Muscle layer of colon (tissue), 2 donors: ENCODE measurements at regions not wholly inside any gene's neighbourhood (a gene's known extent, or its start where the extent isn't known, plus 50 kb on each side); places are given as distances from the start of the nearest gene placed in this dataset.

ENCODE experiments used
- H3K27ac ChIP-seq: one replicate; pipeline ENCODE4 v1.7.0; 2013; ENCODE audit warnings: low read depth, mild to moderate bottlenecking, low read length, moderate library complexity
- H3K27me3 ChIP-seq, 2 donors: one replicate each; pipeline ENCODE4 v1.7.0; 2013; ENCODE audit warnings: low read length in 2 of 2, mild to moderate bottlenecking in 2 of 2; ENCODE audit not compliant: insufficient read depth in 2 of 2, control insufficient read depth in 1 of 2
- H3K36me3 ChIP-seq: one replicate; pipeline ENCODE4 v1.7.0; 2013; ENCODE audit warnings: mild to moderate bottlenecking, low read length; ENCODE audit not compliant: insufficient read depth
- H3K4me1 ChIP-seq: one replicate; pipeline ENCODE4 v1.7.0; 2013; ENCODE audit warnings: mild to moderate bottlenecking, low read length; ENCODE audit not compliant: insufficient read depth
- H3K4me3 ChIP-seq, 2 donors: one replicate each; pipeline ENCODE4 v1.7.0; 2013; ENCODE audit warnings: low read length in 2 of 2, low read depth in 1 of 2, mild to moderate bottlenecking in 1 of 2, moderate library complexity in 1 of 2
- H3K9ac ChIP-seq: one replicate; pipeline ENCODE4 v1.7.0; 2013; ENCODE audit warnings: low read length
- H3K9me3 ChIP-seq: one replicate; pipeline ENCODE4 v1.7.0; 2013; ENCODE audit warnings: mild to moderate bottlenecking, low read length
- donor health status: abdominal sarcoma.
- donor health status: Adenocarcinoma of cecum.

DNA sequence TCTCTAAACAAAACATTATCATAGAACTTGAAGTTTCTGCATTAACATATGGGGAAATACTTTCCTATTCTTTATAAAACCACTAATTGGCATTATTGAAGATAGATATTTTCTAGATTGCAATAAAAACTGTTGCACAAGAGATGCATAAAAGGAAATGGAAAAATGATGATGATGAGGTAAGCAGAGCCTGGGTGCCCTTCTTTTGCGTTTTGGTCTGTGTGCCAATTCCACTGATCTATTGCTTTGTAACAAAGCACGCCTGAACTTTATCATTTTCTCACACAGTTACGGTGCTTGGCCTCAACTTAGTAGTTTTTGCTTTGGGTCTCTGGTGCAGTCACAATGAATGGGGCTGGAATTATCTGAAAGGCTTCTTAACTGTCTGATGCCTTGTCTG is 450.5 kb downstream of the MAFB start:
- Histone ChIP-seq H3K9me3 (no peaks in the 10 kb centered on the region), H3K4me1 (no peaks in the 10 kb centered on the region), H3K4me3 (no peak overlapping the region), H3K27ac (no peak overlapping the region), H3K27me3 (no peaks in the 10 kb centered on the region), H3K9ac (no peak overlapping the region), H3K36me3 (no peaks in the 10 kb centered on the region)

DNA sequence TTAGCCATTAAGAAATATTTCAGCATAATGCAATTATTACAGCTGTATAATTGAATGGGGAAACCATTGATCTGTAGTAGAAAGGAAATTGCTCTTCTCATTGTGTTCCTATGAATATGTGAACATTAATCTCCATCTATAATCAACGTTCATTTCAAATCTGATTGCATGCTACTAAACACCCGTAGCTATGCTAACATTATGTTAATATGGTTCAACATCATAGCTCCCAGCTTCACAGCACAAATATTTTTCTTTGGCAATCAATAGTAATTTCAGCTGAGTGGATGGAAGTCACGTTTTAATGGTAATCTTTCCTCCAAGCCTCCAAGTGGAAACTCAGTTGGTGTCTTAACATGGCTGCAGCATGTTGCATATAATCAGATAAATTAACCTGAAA is 454.4 kb downstream of the MAFB start:
- H3K4me3 ChIP-seq = no peak overlapping the region
- no peak overlapping the region for H3K27ac ChIP-seq
- no peaks in the 10 kb centered on the region for H3K4me1 ChIP-seq
- no peaks in the 10 kb centered on the region for H3K27me3 ChIP-seq
- H3K9ac ChIP-seq = no peak overlapping the region
- H3K36me3 ChIP-seq = no peaks in the 10 kb centered on the region
- H3K9me3 ChIP-seq = no peaks in the 10 kb centered on the region

DNA sequence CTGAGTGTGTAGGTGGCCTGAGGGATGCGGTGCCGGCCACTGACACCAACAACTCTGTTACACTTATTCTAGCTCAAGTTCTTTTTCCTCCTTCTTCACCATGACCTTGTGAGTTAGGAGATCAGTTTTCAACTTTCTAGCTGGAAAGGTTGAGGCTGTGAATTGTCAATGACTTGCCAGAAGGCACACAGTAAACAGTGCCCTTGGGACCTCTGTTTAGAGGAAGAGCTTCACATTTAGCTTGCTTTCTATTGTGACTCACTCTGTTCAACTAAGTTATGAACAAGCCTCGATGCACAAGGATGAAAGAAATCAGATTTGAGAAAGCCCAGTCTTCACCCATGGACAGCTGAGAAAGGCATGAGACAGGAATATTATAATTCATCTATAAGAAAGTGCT is 455.6 kb downstream of the MAFB start:
- Histone ChIP-seq H3K9me3 (no peaks in the 10 kb centered on the region), H3K27ac (no peak overlapping the region)

DNA sequence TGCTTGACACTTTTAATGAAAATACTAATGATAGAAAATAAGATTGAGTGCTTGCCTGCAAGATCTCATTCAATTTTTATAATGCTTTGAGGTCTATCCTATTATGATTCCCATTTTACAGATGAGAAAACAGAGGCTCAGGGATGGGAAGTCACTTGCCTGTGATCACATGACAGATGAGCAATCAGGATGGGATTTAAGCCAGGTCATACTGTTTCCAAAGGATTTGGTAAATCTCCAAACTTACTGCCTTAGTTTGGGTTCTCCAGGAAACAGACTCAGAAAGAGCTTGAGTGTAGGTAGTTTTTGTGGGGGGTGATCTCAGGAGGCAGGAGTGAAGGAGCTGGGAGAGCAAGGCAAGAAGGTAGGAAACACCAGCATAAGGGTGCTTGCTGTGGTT is 456.3 kb downstream of the MAFB start:
- H3K9me3 ChIP-seq = no peaks in the 10 kb centered on the region

More for the DNA sequence above, 455.6 kb downstream of the MAFB start:
- Histone ChIP-seq H3K9ac (no peak overlapping the region), H3K4me1 (no peaks in the 10 kb centered on the region), H3K36me3 (no peaks in the 10 kb centered on the region), H3K27me3 (no peaks in the 10 kb centered on the region), H3K4me3 (no peak overlapping the region)

DNA sequence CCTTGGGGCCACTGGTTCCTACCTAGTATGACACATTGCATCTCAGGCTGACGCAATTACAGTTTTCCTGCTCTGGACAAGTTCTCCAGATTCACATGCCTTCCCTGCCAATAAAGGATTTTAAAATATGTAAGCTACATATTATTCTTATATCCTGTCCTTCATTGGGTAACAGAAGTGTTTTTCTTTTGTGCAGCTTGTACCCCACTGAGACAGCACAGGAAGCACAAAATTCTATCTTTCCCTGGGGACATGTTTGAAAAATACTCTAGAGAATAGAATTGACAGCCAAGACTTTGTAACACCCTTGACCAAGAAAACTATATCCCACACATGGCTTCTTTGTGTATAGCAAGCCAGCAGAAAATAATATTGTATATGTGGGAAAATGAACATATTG is 456.8 kb downstream of the MAFB start:
- Histone ChIP-seq H3K27me3 (no peaks in the 10 kb centered on the region), H3K9me3 (no peaks in the 10 kb centered on the region), H3K4me3 (no peak overlapping the region), H3K9ac (no peak overlapping the region), H3K4me1 (no peaks in the 10 kb centered on the region), H3K36me3 (no peaks in the 10 kb centered on the region), H3K27ac (no peak overlapping the region)

More for the DNA sequence above, 456.3 kb downstream of the MAFB start:
- Histone ChIP-seq H3K36me3 (no peaks in the 10 kb centered on the region), H3K9ac (no peak overlapping the region), H3K27ac (no peak overlapping the region), H3K4me1 (no peaks in the 10 kb centered on the region), H3K27me3 (no peaks in the 10 kb centered on the region), H3K4me3 (no peak overlapping the region)

DNA sequence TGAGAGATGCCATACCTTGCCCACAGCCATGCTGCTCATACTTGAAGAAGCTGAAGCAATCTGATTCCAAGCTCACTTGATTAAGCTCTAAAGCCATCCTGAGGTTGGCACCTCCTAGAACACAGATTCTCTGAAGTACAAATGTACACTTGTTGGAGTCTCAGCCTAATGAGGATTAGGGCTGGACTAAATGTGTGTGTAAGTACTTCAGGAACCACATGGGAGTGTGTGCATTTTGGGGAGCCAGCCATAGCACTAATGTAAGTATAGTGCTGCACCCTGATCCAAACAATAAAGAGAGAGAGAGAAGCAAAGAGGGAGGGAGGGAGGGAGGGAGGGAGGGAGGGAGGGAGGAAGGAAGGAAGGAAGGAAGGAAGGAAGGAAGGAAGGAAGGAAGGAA is 458.6 kb downstream of the MAFB start:
- H3K27me3 ChIP-seq = no peaks in the 10 kb centered on the region
- no peaks in the 10 kb centered on the region for H3K9me3 ChIP-seq
- H3K36me3 ChIP-seq = no peaks in the 10 kb centered on the region
- no peaks in the 10 kb centered on the region for H3K4me1 ChIP-seq
- H3K27ac ChIP-seq = no peak overlapping the region
- no peak overlapping the region for H3K9ac ChIP-seq
- H3K4me3 ChIP-seq = no peak overlapping the region

DNA sequence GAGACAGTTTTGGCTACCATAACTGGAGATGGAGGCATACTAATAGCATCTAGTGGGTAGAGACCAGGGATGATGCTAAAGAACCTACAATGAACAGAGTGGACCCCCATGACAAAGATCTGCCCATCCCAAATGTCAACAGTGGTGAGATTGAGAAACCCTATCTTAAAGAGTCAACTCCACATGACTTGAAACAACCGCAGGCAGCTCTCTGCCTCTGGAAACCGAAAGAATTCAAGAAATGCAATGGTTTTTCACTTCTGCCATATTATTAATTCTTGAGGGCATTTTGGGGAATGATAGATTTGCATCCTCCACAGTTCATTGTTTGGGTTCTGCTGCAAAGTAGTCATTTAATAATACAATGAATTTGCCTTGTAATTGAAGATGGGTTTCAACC is 463.4 kb downstream of the MAFB start:
- no peaks in the 10 kb centered on the region for H3K9me3 ChIP-seq
- H3K4me3 ChIP-seq = no peak overlapping the region
- no peaks in the 10 kb centered on the region for H3K27me3 ChIP-seq
- H3K36me3 ChIP-seq = no peaks in the 10 kb centered on the region
- H3K9ac ChIP-seq = no peak overlapping the region
- H3K27ac ChIP-seq = no peak overlapping the region
- no peaks in the 10 kb centered on the region for H3K4me1 ChIP-seq

DNA sequence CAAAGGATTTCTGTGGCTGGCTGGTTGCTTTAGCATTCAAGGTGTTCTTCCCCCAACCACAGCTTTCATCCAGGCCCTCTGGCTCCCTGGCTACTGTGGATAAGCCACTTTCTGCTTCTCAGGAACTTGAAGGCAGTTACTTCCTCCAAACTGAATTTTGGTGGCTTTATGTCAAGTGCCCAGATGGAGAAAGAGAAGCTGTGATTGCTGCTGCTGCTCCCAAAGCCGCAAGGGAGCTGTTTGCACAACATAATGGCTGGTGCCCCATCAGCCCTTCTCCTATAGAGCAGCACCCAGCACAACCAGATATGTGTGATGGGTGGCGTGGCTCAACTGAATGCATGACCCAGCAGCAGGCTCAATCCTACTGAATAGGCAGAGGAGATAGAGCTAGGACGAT is 465.2 kb downstream of the MAFB start:
- Histone ChIP-seq H3K9me3 (no peaks in the 10 kb centered on the region), H3K4me3 (no peak overlapping the region), H3K9ac (no peak overlapping the region), H3K4me1 (no peaks in the 10 kb centered on the region), H3K27me3 (no peaks in the 10 kb centered on the region), H3K27ac (no peak overlapping the region), H3K36me3 (no peaks in the 10 kb centered on the region)

DNA sequence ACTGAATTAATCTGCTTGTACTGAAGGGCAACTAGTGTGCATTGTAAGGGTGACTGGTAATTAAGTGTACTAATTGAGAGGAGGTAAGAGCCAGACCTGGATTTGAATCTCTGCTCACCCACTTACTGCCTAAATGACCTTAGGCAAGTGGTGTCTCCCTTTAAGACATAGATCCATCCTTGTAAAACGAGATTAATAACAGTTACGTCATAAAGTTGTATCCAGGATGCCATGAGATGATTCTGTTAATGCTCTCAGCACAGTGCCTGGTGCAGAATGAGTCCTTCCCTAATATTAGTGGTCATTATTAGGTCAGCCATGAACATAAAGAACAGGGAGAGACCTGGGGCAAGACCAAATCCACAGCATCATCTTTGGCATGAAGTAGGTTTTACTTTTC is 470.1 kb downstream of the MAFB start:
- Histone ChIP-seq H3K9me3 (no peaks in the 10 kb centered on the region), H3K4me3 (no peak overlapping the region), H3K27me3 (no peaks in the 10 kb centered on the region), H3K36me3 (no peaks in the 10 kb centered on the region), H3K27ac (no peak overlapping the region), H3K9ac (no peak overlapping the region), H3K4me1 (no peaks in the 10 kb centered on the region)

DNA sequence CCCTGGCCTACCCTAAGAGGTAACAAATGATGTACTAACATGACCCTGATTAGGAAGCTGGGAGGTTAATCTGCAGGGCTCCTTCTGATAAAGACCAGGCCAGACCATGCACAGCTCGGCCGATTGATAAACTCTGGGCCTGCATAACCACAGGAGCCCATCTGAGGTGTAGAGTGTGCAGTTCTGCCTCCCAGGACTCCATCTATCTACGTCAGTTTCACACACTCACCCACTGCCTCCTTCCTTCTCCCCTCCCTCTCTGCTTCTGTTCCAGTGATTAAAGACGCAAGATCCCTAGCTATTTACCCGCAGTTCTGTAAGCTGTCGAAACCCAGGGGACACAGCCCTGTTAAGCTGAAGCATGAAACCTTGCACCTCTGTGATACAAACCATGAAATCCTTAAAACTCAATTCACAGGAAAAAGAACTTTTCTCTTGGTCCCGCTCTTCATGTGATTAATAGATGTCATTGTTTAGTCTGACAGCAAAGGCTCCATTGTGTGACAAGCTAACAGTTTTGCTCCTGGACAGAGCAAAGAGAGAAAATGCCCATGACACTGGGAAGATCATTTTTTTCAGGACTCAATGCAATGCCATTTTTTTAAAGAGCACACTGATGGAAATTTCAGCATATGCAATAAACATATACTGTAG is 470.6 kb downstream of the MAFB start:
- no peak overlapping the region for H3K27ac ChIP-seq
- no peaks in the 10 kb centered on the region for H3K27me3 ChIP-seq
- no peaks in the 10 kb centered on the region for H3K36me3 ChIP-seq
- no peak overlapping the region for H3K9ac ChIP-seq
- H3K4me3 ChIP-seq = no peak overlapping the region
- H3K9me3 ChIP-seq = no peaks in the 10 kb centered on the region
- H3K4me1 ChIP-seq = no peaks in the 10 kb centered on the region

DNA sequence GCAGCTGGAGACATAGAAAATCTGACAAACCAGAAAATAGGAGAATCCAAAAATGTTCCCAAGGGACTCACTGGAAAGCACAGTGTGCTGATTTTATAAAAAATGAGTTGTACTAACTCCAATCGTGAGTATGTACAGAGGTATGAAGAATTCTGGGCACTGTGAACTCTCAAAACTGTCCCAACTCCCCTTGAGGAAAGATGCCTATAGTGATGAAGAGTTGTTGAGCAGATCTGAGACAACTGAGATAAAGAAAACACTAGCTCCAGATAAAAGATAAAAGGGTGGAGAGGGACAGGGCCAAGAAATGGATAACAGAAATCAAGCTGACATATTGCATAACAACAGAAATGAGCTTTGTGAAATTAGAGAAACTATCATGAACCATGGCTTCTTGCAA is 481.4 kb downstream of the MAFB start:
- Histone ChIP-seq H3K27me3 (no peaks in the 10 kb centered on the region), H3K9me3 (no peaks in the 10 kb centered on the region), H3K9ac (no peak overlapping the region), H3K27ac (no peak overlapping the region), H3K4me3 (no peak overlapping the region), H3K36me3 (no peaks in the 10 kb centered on the region), H3K4me1 (no peaks in the 10 kb centered on the region)

DNA sequence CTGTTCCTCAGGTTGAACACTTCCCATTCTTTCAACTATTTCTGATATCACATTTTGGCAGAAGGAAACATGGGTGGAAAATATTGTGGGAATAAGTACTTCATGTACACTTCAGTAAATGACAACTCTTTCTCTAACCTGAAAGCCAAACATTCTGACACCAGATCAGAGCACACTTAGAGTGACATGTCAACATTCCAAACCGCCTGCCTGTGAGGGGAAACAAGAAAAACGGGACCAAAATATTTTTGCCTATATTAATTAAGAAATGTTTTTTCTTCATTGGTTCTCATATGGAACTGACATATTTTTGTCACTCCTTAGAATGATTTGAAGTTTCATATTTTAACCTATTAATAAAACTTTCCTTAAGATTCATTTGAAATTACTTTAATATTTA is 483.1 kb downstream of the MAFB start:
- no peaks in the 10 kb centered on the region for H3K36me3 ChIP-seq

More for the DNA sequence above, 483.1 kb downstream of the MAFB start:
- H3K4me1 ChIP-seq = no peaks in the 10 kb centered on the region
- no peak overlapping the region for H3K27ac ChIP-seq
- H3K9me3 ChIP-seq = no peaks in the 10 kb centered on the region
- H3K9ac ChIP-seq = no peak overlapping the region
- H3K27me3 ChIP-seq = no peaks in the 10 kb centered on the region
- H3K4me3 ChIP-seq = no peak overlapping the region
